Activated T-cell treated with anti-CD3 and anti-CD28 coated beads, Interleukin-2, amount 50 U/mL, for 48 hours (primary cell): ENCODE measurements at regions not wholly inside any gene's neighbourhood (a gene's known extent, or its start where the extent isn't known, plus 50 kb on each side); places are given as distances from the start of the nearest gene placed in this dataset.
"Not testable (repeated sequence)": the region's sequence is repeated elsewhere in the genome, so short reads cannot be mapped to it uniquely, and the experiment has no call there.

Experiments
- DNase-seq, 2 experiments: peaks; one replicate each; pipeline ENCODE4 v3.0.0-alpha.2; 2020

- DNase-seq = no peak
Observed at GRCh38 chr1:157367091-157367739, 185.1 kb downstream of the FCRL5 start.

DNA sequence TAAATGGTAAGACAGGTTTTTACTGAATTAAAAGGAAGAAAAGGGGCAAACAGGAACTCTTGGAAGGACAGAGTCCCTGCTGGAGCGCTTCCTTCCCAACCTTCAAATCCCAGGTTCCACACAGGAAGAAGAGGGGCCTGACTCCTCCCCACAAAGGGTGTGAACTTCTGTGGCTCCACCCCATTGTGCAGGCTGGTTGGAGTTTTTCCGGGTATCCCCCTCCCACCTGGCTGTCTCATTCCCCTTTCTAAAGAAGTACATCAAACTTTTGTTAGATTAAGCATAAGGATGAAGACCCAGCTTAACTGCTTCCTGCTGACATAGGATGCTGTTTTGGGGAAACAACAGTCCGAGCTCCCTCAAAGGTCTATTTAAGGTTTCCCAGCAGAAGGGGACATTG lies 187.7 kb downstream of the FCRL5 start:
- DNase-seq = no peak

GRCh38 chr1:157363660-157364140 lies 188.6 kb downstream of the FCRL5 start:
- DNase-seq = no peak

GRCh38 chr1:157360023-157360390 lies 192.3 kb downstream of the FCRL5 start:
- no peak for DNase-seq

- DNase-seq = no peak
Observed at GRCh38 chr1:157359314-157360022, 192.8 kb downstream of the FCRL5 start.

DNA sequence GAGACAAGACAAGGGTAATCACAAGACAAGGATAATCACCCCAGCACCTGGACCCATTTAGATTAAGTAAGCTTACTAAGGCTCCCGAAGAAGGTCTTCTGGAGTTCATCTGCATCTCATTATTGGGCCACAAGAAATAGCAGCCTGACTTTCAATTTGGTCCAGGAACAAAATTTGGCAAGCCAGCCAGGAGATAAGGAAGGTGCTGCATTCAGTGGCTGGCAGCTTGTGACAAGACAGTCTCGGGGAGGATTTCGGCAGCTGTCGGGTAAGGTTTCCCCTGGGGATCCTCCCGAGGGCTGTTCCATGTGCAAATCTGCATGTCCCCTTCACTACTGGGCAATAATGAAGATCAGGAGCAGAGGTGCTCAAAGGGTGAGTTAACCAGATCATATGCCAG lies 195.2 kb downstream of the FCRL5 start:
- DNase-seq = no peak

GRCh38 chr1:157356601-157357000 lies 195.7 kb downstream of the FCRL5 start:
- no peak for DNase-seq

GRCh38 chr1:157353546-157353945 lies 198.8 kb downstream of the FCRL5 start:
- no peak for DNase-seq

DNA sequence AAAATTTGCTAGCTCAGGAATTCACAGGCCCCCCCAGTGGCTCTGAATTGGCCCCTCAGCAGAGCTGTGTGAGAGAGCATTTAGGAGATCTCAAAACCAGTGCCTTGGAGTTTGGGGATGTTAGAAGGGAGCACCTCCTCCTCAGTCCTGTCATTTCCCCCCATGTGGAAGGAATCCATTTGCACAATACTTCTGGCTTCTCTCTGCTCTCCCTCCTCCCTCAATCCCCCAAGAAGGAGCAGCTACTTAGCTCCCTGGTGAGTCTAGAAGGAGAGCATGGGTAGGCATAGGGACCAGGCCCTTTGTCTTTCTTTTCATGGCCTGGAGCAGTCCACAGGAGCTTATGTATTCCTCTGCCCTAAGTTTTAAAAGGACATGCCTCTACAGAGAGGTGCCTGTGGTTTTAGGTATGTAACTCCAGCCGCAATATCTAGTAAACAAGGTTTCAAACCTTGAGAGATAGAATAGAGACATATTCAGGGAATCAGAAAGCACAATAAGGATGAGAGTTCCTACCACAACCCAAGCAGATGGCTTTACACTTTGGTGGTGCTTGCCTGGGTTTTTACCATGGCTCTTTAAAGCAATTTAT lies 199.4 kb downstream of the FCRL5 start:
- DNase-seq = no peak

DNA sequence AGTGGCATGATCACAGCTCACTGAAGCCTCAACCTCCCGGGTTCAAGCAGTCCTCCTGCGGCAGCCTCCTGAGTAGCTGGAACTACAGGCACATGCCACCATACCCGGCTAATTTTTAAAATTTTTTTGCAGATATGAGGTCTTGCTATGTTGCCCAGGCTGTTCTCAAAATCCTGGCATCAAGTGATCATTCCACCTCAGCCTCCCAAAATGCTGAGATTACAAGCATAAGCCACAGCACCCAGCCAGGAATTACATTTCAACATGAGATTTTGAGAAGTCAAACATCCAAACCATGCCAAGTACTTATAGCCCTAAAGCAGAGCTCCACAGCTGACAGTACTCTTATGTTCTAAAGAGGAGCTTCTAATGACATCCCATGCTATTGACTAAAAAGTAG lies 200.1 kb downstream of the FCRL5 start:
- DNase-seq = no peak

- DNase-seq = not testable (repeated sequence)
Observed at GRCh38 chr1:157351800-157352199, 200.5 kb downstream of the FCRL5 start.

GRCh38 chr1:157348538-157349480 lies 203.5 kb downstream of the FCRL5 start:
- DNase-seq = no peak

DNA sequence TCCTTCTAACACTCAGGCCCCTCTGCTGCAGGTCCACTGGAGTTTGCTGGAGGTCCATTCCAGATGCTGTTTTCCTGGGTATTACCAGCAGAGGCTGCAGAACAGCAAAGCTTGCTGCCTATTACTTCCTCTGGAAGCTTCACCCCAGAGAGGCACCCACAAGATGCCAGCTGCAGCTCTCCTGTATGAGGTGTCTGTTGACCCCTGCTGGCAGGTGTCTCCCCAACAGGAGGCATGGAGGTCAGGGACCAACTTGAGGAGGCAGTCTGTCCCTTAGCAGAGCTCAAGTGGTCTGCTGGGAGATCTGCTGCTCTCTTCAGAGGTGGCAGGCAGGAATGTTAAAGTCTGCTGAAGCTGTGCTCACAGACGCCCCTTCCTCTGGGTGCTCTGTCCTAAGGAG lies 204.8 kb downstream of the FCRL5 start:
- no peak for DNase-seq

DNA sequence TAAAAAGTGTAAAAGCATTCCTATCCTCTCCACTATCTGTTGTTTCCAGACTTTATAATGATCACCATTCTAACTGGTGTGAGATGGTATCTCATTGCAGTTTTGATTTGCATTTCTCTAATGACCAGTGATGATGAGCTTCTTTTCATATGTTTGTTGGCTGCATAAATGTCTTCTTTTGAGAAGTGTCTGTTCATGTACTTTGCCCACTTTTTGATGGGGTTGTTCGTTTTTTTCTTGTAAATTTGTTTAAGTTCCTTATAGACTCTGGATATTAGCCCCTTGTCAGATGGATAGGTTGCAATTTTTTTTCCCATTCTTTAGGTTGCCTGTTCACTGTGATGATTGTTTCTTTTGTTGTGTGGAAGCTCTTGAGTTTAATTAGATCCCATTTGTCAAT lies 199.6 kb upstream of the ETV3 start:
- DNase-seq = not testable (repeated sequence)

DNA sequence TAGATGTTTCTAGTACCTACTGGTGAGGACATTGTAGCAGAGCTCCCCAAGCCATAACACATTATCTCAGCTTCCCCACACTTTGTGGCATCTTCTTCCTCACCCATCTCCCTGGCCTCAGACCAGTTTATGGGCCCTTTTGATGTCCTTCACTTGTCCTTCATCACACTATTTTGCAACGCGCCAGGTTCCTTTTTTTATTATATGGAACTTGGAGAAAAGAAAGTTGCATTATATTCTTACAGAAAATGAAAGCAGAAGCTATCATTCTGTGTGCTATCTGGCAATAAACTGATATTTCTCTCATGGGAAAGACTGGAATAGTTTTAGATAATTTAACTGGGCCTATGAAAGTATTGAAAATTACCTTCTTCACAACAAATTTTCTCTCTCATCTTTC lies 196.9 kb upstream of the ETV3 start:
- DNase-seq = no peak

GRCh38 chr1:157334041-157334440 lies 195.8 kb upstream of the ETV3 start:
- no peak for DNase-seq

DNA sequence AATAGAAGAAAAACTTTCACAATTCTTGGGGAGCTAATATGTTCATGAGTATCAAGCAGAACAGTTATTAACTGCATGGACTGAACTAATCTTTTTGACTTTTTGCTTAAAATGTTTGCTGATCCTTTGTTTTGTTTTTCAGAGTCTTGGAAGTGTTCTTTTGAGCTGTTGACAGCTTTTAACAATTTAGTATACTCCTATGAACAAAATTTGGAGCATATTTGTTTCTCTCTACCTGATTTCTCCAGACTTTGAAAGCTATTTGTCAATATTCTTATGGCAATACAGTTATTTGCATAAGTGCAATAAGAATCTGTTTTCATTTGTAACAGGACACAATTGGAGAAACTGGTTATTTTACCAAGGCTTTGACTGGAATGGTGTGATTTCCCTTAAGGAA lies 192.0 kb upstream of the ETV3 start:
- DNase-seq = not testable (repeated sequence)

DNA sequence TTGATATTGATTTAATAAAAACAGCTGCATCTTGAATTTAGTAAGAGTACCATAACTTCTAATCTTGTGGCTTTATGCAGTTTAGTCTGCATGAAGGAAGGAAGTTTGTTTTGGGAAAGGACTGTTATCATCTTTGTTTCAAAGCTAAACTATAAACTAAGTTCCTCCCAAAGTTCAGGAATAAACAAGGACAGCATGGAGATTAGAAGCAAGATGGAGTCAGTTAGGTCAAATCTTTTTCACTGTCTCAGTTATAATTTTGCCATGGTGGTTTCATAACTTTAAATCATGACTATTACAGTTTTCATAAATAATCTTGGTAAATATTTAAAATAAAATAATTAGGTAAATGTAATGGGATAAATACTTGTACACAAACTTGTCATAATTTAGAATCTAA lies 189.9 kb upstream of the ETV3 start:
- not testable (repeated sequence) for DNase-seq

DNA sequence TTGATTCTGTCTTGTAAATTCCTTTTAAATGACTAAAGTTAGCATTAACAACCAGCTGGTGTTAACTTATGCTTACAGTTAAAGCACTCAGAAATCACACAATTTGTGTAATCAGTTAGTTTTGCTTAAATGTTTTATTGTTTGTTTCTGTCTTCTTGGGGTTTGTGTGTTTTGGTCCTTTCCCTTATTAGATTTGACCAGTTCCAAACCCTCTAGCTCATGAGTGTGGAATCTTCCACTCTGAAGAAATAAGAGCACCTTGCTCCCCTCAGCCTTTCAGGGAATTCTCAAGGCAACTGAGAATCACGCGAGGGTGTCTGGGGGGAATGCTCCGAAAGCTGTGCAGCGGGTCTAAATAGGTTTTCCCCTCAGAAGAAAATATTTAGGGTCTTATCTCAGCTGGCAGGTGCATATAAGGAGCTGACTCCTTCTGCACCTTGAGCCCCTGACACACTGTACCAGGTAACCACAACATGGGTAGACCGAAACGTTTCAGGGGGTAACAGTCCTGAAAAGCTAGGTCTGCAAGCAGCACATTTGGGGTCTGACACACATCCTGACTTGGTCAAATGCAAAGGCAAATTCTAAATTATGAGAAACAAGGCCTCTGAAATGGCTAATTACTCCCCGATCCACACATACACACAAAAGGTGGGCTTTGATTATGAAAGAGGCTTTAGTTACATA lies 188.1 kb upstream of the ETV3 start:
- DNase-seq = no peak

- no peak for DNase-seq
Observed at GRCh38 chr1:157325220-157325619, 187.0 kb upstream of the ETV3 start.

DNA sequence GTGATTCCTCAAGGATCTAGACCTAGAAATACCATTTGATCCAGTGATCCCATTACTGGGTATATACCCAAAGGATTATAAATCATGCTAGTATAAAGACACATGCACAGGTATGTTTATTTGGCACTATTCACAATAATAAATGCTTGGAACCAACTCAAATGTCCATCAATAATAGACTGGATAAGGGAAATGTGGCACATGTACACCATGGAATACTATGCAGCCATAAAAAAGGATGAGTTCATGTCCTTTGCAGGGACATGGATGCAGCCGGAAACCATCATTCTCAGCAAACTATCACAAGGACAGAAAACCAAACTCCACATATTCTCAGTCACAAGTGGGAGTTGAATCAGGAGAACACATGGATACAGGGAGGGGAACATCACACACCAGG lies 183.8 kb upstream of the ETV3 start:
- not testable (repeated sequence) for DNase-seq

DNA sequence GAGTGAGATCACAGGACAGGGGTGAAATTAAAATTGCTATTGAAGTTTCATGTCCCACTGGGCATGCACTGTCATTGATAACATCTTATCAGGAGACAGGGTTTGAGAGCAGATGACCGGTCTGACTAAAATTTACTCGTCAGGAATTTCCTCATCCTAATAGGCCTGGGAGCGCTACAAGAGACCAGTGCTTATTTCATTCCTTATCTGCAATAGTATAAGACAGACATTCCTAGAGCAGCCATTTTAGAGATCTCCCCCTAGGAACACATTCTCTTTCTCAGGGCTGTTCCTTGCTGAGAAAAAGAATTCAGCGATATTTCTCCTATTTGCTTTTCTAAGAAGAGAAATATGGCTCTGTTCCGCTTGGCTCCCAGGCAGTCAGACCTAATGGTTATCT lies 181.4 kb upstream of the ETV3 start:
- no peak for DNase-seq

GRCh38 chr1:157317229-157317628 lies 179.0 kb upstream of the ETV3 start:
- not testable (repeated sequence) for DNase-seq
